ENCODE measurements at regions not wholly inside any gene's neighbourhood (a gene's known extent, or its start where the extent isn't known, plus 50 kb on each side); places are given as distances from the start of the nearest gene placed in this dataset.

DNA sequence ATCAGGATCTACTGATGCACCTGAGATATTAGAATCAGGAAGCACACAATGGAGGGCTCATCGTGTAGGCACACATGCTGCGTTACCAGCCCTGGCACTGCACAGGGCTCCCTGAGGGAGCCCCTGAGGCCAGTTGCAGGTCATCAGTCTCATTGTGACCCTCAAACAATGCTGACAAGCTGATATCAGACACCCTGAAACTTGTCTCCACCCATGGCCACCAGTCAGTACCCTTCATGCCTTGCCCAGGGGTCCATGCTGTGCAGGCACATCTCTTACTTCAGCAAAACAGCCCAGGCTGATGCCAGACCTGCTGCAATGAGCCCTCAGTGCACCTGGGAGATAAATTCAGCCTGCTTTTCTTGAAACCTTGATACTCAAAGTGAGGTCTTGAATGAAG is 59.5 kb upstream of the SLC6A11 start:
- Histone ChIP-seq H3K4me3 (ENCODE audit: low read depth in 2 of 2, low read length in 2 of 2) (no peak overlapping the region), H3K27ac (ENCODE audit: low read length) (no peak overlapping the region), H3K27me3 (ENCODE audit: control insufficient read depth, insufficient read depth, low read length) (peaks cover 7% of the 10 kb centered on the region), H3K4me1 (ENCODE audit: control insufficient read depth, insufficient read depth, low read length) (no peaks in the 10 kb centered on the region), H3K9me3 (ENCODE audit: control insufficient read depth, insufficient read depth, low read depth, low read length) (no peaks in the 10 kb centered on the region), H3K36me3 (ENCODE audit: control insufficient read depth, insufficient read depth, low read length) (no peaks in the 10 kb centered on the region)
- DNase-seq (ENCODE audit: low read depth, low spot score), result no peak
- intact Hi-C loops (cut with micrococcal nuclease; ENCODE audit: unreplicated experiment) (no loop called here), in situ Hi-C loops (cut with HindIII; ENCODE audit: low pct_unique_long_range_greater_than_20kb, low sequenced_read_pairs) (no loop called here)
- BruUV-seq (replicated peaks), result no TSS peak
- ChIA-PET POLR2A (interaction anchor here (0.6 kb wide), 1 partner anchor 313 kb away, joined by 3 read pairs; no protein-coding TSS in a partner anchor), CTCF (interaction anchor here (0.5 to 2.7 kb wide), 2 partner anchors 273 to 303 kb away, joined by 3 to 10 read pairs; no protein-coding TSS in a partner anchor)
- TF ChIP-seq, protein P1, sequence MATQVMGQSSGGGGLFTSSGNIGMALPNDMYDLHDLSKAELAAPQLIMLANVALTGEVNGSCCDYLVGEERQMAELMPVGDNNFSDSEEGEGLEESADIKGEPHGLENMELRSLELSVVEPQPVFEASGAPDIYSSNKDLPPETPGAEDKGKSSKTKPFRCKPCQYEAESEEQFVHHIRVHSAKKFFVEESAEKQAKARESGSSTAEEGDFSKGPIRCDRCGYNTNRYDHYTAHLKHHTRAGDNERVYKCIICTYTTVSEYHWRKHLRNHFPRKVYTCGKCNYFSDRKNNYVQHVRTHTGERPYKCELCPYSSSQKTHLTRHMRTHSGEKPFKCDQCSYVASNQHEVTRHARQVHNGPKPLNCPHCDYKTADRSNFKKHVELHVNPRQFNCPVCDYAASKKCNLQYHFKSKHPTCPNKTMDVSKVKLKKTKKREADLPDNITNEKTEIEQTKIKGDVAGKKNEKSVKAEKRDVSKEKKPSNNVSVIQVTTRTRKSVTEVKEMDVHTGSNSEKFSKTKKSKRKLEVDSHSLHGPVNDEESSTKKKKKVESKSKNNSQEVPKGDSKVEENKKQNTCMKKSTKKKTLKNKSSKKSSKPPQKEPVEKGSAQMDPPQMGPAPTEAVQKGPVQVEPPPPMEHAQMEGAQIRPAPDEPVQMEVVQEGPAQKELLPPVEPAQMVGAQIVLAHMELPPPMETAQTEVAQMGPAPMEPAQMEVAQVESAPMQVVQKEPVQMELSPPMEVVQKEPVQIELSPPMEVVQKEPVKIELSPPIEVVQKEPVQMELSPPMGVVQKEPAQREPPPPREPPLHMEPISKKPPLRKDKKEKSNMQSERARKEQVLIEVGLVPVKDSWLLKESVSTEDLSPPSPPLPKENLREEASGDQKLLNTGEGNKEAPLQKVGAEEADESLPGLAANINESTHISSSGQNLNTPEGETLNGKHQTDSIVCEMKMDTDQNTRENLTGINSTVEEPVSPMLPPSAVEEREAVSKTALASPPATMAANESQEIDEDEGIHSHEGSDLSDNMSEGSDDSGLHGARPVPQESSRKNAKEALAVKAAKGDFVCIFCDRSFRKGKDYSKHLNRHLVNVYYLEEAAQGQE (IDR thresholded peaks at IDR 0.05; ENCODE audit: insufficient read depth in 1 of 2, low read depth in 2 of 2, low read length in 1 of 2), result no peak
- TF ChIP-seq SIN3A (IDR thresholded peaks at IDR 0.05; ENCODE audit: borderline replicate concordance, insufficient read depth, low read depth, low read length), result no peak
- TF ChIP-seq POLR2AphosphoS5 (IDR thresholded peaks at IDR 0.05; ENCODE audit: low read depth, low read length), result no peak
- no peak for ATAC-seq

DNA sequence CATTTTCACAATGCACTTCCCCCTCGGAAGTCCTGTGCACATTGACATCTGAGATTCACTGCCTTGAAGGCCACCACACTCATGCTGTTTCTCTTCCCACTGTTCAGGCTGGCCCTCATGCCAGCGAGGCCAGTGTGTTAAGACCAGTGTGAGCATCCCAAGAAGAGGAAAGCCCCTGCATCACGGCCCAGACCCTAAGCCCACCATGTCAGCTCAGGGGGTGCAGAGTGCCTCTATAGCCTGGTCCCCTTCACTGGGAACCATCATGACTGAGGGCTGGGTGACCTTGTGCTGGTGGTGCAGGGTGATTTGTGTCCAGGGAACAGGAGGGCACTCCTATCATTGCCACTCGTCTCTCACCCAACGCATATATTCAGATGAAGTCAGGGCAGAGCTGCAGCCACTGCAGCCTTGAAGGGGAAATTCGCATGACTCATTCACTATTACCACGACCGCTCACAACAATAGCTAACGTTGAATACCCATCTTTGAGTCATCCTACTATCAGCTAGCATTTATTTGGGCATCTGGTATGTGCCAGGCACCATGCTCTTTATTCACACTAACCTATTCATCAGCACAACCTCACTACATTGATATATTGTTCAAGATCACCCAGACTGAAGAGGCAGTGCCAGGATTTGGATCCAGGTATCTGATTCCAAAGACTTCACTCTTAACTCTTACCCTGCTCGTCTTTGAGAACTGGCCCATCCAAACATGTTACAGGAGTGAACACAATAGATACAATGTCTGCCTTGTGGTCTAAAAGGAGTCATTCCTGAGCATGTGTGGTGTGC is 58.8 kb upstream of the SLC6A11 start:
- TF ChIP-seq, protein P2, sequence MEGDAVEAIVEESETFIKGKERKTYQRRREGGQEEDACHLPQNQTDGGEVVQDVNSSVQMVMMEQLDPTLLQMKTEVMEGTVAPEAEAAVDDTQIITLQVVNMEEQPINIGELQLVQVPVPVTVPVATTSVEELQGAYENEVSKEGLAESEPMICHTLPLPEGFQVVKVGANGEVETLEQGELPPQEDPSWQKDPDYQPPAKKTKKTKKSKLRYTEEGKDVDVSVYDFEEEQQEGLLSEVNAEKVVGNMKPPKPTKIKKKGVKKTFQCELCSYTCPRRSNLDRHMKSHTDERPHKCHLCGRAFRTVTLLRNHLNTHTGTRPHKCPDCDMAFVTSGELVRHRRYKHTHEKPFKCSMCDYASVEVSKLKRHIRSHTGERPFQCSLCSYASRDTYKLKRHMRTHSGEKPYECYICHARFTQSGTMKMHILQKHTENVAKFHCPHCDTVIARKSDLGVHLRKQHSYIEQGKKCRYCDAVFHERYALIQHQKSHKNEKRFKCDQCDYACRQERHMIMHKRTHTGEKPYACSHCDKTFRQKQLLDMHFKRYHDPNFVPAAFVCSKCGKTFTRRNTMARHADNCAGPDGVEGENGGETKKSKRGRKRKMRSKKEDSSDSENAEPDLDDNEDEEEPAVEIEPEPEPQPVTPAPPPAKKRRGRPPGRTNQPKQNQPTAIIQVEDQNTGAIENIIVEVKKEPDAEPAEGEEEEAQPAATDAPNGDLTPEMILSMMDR (IDR thresholded peaks at IDR 0.05), result no peak
- TF ChIP-seq SIN3A (IDR thresholded peaks at IDR 0.05; ENCODE audit: borderline replicate concordance, insufficient read depth, low read depth, low read length) (no peak), TCF7L2 (IDR thresholded peaks at IDR 0.05; ENCODE audit: low read depth, low read length) (no peak), POLR2AphosphoS5 (IDR thresholded peaks at IDR 0.05; ENCODE audit: low read depth, low read length) (no peak)
- TF ChIP-seq, protein P1 (IDR thresholded peaks at IDR 0.05; ENCODE audit: insufficient read depth in 1 of 2, low read depth in 2 of 2, low read length in 1 of 2), result no peak
- H3K36me3 ChIP-seq (ENCODE audit: control insufficient read depth, insufficient read depth, low read length), result no peaks in the 10 kb centered on the region
- peaks cover 6% of the 10 kb centered on the region for H3K27me3 ChIP-seq (ENCODE audit: control insufficient read depth, insufficient read depth, low read length)
- no peak overlapping the region for H3K27ac ChIP-seq (ENCODE audit: low read length)
- H3K4me3 ChIP-seq (ENCODE audit: low read depth in 2 of 2, low read length in 2 of 2), result no peak overlapping the region
- intact Hi-C loops (cut with micrococcal nuclease; ENCODE audit: unreplicated experiment), result no loop called here
- H3K4me1 ChIP-seq (ENCODE audit: control insufficient read depth, insufficient read depth, low read length), result no peaks in the 10 kb centered on the region
- peak; percentile 69 for ATAC-seq
- in situ Hi-C loops (cut with HindIII; ENCODE audit: low pct_unique_long_range_greater_than_20kb, low sequenced_read_pairs), result no loop called here
- no peak for DNase-seq (ENCODE audit: low read depth, low spot score)
- BruUV-seq (replicated peaks), result no TSS peak
- no peaks in the 10 kb centered on the region for H3K9me3 ChIP-seq (ENCODE audit: control insufficient read depth, insufficient read depth, low read depth, low read length)
- POLR2A ChIA-PET, result no interaction called here
- CTCF ChIA-PET, result interaction anchor here (0.5 to 2.7 kb wide), 2 partner anchors 272 to 303 kb away, joined by 3 to 10 read pairs; no protein-coding TSS in a partner anchor
